ENCODE measurements at regions not wholly inside any gene's neighbourhood (a gene's known extent, or its start where the extent isn't known, plus 50 kb on each side); places are given as distances from the start of the nearest gene placed in this dataset.

GRCh38 chr2:34475156-34475555 lies 876.1 kb upstream of the FAM98A start:
- TF ChIP-seq EZH2phosphoT487 (IDR thresholded peaks at IDR 0.05; ENCODE audit: low read depth): no peak
- TF ChIP-seq CTCF (IDR thresholded peaks at IDR 0.05; ENCODE audit: low read depth, low read length): no peak
- Histone ChIP-seq H3K36me3 (replicated peaks; ENCODE audit: low read depth, low read length) (no peaks in the 10 kb centered on the region), H3K79me2 (ENCODE audit: low read length) (no peaks in the 10 kb centered on the region)

GRCh38 chr2:34474646-34475045 lies 875.5 kb upstream of the FAM98A start:
- no peaks in the 10 kb centered on the region for H3K27me3 ChIP-seq (ENCODE audit: low read depth, low read length)
- H3K36me3 ChIP-seq (replicated peaks; ENCODE audit: low read depth, low read length): no peaks in the 10 kb centered on the region
- H3K27ac ChIP-seq (ENCODE audit: low read length): no peak overlapping the region
- no peak overlapping the region for H3K4me2 ChIP-seq (ENCODE audit: low read length)
- TF ChIP-seq EZH2phosphoT487 (IDR thresholded peaks at IDR 0.05; ENCODE audit: low read depth): no peak
- no peak for TF ChIP-seq CTCF (IDR thresholded peaks at IDR 0.05; ENCODE audit: low read depth, low read length)
- H3K79me2 ChIP-seq (ENCODE audit: low read length): no peaks in the 10 kb centered on the region
- no peaks in the 10 kb centered on the region for H3K9me3 ChIP-seq (ENCODE audit: insufficient read depth, low read length)
- H4K20me1 ChIP-seq (ENCODE audit: insufficient read depth, low read length): no peaks in the 10 kb centered on the region
- peaks cover 2% of the 10 kb centered on the region; the same call in 1 of the 2 replicates for H3K4me1 ChIP-seq (ENCODE audit: low read length)
- H3K4me3 ChIP-seq (ENCODE audit: low read length): no peak overlapping the region
- H2AFZ ChIP-seq (ENCODE audit: low read depth, low read length): no peak overlapping the region
- H3K9ac ChIP-seq (ENCODE audit: low read length): no peak overlapping the region

More at GRCh38 chr2:34475156-34475555, 876.1 kb upstream of the FAM98A start:
- Histone ChIP-seq H3K9me3 (ENCODE audit: insufficient read depth, low read length) (no peaks in the 10 kb centered on the region), H3K4me3 (ENCODE audit: low read length) (no peak overlapping the region), H3K27me3 (ENCODE audit: low read depth, low read length) (no peaks in the 10 kb centered on the region), H4K20me1 (ENCODE audit: insufficient read depth, low read length) (no peaks in the 10 kb centered on the region), H3K9ac (ENCODE audit: low read length) (no peak overlapping the region), H3K27ac (ENCODE audit: low read length) (no peak overlapping the region), H3K4me1 (ENCODE audit: low read length) (peaks cover 2% of the 10 kb centered on the region; the same call in 1 of the 2 replicates), H2AFZ (ENCODE audit: low read depth, low read length) (no peak overlapping the region), H3K4me2 (ENCODE audit: low read length) (no peak overlapping the region)

DNA sequence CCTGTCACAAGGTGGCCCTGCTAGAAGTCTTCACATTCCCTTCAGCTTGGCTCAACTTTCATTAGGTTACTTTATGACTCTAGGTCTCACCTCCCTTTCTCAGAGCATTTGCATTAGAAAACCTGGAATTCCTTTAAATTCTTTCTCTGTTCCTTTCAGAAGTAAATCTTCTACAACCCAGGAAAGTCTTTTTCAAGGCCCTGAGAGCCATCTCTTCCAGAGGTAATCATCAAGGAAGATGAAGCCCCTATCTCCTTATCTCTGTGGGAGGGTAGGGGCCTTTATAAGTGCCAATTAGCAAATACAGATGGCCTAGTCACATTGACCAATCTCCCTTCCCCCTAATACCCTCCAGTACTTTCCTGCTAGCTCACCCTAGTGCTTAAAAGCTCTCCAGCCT lies 848.0 kb upstream of the FAM98A start:
- Histone ChIP-seq H4K20me1 (ENCODE audit: insufficient read depth, low read length) (no peaks in the 10 kb centered on the region), H2AFZ (ENCODE audit: low read depth, low read length) (no peak overlapping the region), H3K27me3 (ENCODE audit: low read depth, low read length) (no peaks in the 10 kb centered on the region), H3K4me1 (ENCODE audit: low read length) (no peaks in the 10 kb centered on the region), H3K79me2 (ENCODE audit: low read length) (no peaks in the 10 kb centered on the region), H3K36me3 (replicated peaks; ENCODE audit: low read depth, low read length) (no peaks in the 10 kb centered on the region), H3K9me3 (ENCODE audit: insufficient read depth, low read length) (no peaks in the 10 kb centered on the region), H3K4me3 (ENCODE audit: low read length) (no peak overlapping the region), H3K4me2 (ENCODE audit: low read length) (no peak overlapping the region), H3K27ac (ENCODE audit: low read length) (no peak overlapping the region), H3K9ac (ENCODE audit: low read length) (no peak overlapping the region)
- TF ChIP-seq EZH2phosphoT487 (IDR thresholded peaks at IDR 0.05; ENCODE audit: low read depth) (no peak), CTCF (IDR thresholded peaks at IDR 0.05; ENCODE audit: low read depth, low read length) (no peak)

DNA sequence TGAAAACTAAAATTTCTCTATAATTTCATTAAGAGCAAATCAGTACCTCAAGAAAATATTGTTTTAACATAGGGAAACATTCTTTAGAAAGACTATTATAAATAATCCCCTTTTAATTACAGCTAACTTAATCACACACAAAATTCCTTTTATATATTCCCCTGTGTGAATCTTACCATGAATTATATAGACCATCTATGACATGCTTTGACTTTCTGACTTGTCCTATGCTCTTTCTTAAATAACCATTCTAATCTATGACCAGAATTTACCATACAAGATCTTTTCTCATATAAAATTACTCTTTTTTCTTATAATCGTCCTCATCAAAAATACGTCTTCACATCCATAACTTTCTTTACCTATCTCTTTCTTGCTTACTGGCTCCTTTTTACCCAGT lies 824.2 kb upstream of the FAM98A start:
- Histone ChIP-seq H3K79me2 (ENCODE audit: low read length) (no peaks in the 10 kb centered on the region), H3K9ac (ENCODE audit: low read length) (no peak overlapping the region), H3K4me1 (ENCODE audit: low read length) (no peaks in the 10 kb centered on the region), H3K4me2 (ENCODE audit: low read length) (no peak overlapping the region), H3K4me3 (ENCODE audit: low read length) (no peak overlapping the region), H2AFZ (ENCODE audit: low read depth, low read length) (no peak overlapping the region), H3K27ac (ENCODE audit: low read length) (no peak overlapping the region), H3K36me3 (replicated peaks; ENCODE audit: low read depth, low read length) (no peaks in the 10 kb centered on the region), H3K27me3 (ENCODE audit: low read depth, low read length) (no peaks in the 10 kb centered on the region), H4K20me1 (ENCODE audit: insufficient read depth, low read length) (no peaks in the 10 kb centered on the region), H3K9me3 (ENCODE audit: insufficient read depth, low read length) (peaks cover 9% of the 10 kb centered on the region; the same call in 1 of the 2 replicates)
- TF ChIP-seq CTCF (IDR thresholded peaks at IDR 0.05; ENCODE audit: low read depth, low read length) (no peak), EZH2phosphoT487 (IDR thresholded peaks at IDR 0.05; ENCODE audit: low read depth) (no peak)

Data from OCI-LY3 (cell line).